Esophagus squamous epithelium (tissue), 5 donors: ENCODE measurements at regions not wholly inside any gene's neighbourhood (a gene's known extent, or its start where the extent isn't known, plus 50 kb on each side); places are given as distances from the start of the nearest gene placed in this dataset.

Experiments used
- DNase-seq: peaks from one replicate; lab custom pipeline; 2025; lab: John Stamatoyannopoulos, UW
- H3K27ac ChIP-seq, 4 donors: fragments of 200-600 bp; sonication (generic); one replicate each; pipeline ENCODE4 v1.5.1; 2016 to 2019; ENCODE audit warnings: mild to moderate bottlenecking in 1 of 4
- H3K27me3 ChIP-seq, 4 donors: fragments of 200-600 bp; sonication (generic); 1 replicate in 3 of 4; 2 replicates in 1 of 4; pipeline versions ENCODE4 v1.5.1 to v1.6.0; 2017 to 2021; ENCODE audit warnings: antibody characterized with exemption in 1 of 4
- H3K36me3 ChIP-seq, 3 donors: fragments of 200-600 bp; sonication (generic); one replicate each; pipeline ENCODE4 v1.5.1; 2016 to 2019
- H3K4me1 ChIP-seq, 3 donors: fragments of 200-600 bp; sonication (generic); one replicate each; pipeline ENCODE4 v1.5.1; 2017 to 2019
- H3K4me3 ChIP-seq, 4 donors: fragments of 200-600 bp; sonication (generic); 1 replicate in 3 of 4; 2 replicates in 1 of 4; pipeline ENCODE4 v1.5.1; 2016 to 2019; ENCODE audit warnings: mild to moderate bottlenecking in 2 of 4, moderate library complexity in 1 of 4
- H3K9me3 ChIP-seq, 3 donors: fragments of 200-600 bp; sonication (generic); one replicate each; pipeline ENCODE4 v1.5.1; 2016 to 2019
- POLR2A ChIP-seq, 4 donors: fragments of 450-650 bp; IDR thresholded peaks; one replicate each; pipeline ENCODE4 v1.6.1; 2017; ENCODE audit warnings: antibody characterized with exemption in 4 of 4, mild to moderate bottlenecking in 4 of 4, moderate library complexity in 3 of 4
- WGBS, 2 donors: methylation state at CpG; one replicate each; pipeline ENCODE4 v1.1.5; 2018; 5-methylcytosine and 5-hydroxymethylcytosine counted together
- intact Hi-C: fragments of 100-400 bp; cut with DNase I; formaldehyde crosslinking; loops from one replicate; pipeline ENCODE4 v1.15.0; 2022
- TF ChIP-seq, protein P1 (sequence below), 6 experiments: fragments of 450-650 bp in 4 of 6; fragments of 200-600 bp in 2 of 6; sonication (generic) in 2 of 6; IDR thresholded peaks; one replicate each; pipeline ENCODE4 v1.5.1; 2016 to 2019; ENCODE audit warnings: antibody characterized with exemption in 6 of 6, mild to moderate bottlenecking in 4 of 6, moderate library complexity in 4 of 6
- donor health status: DM: yes; HTN: yes; CAD: no.

DNA sequence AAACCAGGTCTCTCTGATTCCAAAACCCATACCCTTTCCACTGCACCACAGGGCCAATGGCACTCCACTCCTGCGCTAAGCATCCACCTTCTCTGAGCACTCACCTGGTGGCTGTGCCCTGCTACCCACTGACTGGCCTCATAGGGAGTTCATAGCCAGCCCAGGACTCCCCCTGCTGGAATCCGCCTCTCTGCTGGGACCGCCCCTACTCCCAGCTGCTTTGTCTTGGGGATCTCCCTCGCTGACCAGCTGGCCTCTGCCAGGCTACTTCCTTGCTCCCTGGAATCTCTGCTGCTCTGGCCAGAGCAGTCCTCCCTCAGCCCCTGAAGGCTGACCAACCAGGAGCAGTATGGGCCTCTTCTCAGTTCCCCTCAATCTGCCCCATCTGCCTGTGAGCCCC, 129.7 kb downstream of the FAXC start:
- no peaks in the 10 kb centered on the region for H3K36me3 ChIP-seq
- H3K4me3 ChIP-seq = no peak overlapping the region
- TF ChIP-seq POLR2A (IDR thresholded peaks at IDR 0.05) = no peak
- TF ChIP-seq, protein P1, sequence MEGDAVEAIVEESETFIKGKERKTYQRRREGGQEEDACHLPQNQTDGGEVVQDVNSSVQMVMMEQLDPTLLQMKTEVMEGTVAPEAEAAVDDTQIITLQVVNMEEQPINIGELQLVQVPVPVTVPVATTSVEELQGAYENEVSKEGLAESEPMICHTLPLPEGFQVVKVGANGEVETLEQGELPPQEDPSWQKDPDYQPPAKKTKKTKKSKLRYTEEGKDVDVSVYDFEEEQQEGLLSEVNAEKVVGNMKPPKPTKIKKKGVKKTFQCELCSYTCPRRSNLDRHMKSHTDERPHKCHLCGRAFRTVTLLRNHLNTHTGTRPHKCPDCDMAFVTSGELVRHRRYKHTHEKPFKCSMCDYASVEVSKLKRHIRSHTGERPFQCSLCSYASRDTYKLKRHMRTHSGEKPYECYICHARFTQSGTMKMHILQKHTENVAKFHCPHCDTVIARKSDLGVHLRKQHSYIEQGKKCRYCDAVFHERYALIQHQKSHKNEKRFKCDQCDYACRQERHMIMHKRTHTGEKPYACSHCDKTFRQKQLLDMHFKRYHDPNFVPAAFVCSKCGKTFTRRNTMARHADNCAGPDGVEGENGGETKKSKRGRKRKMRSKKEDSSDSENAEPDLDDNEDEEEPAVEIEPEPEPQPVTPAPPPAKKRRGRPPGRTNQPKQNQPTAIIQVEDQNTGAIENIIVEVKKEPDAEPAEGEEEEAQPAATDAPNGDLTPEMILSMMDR (IDR thresholded peaks at IDR 0.05) = no peak
- intact Hi-C loops = no loop called here
- H3K27ac ChIP-seq = no peak overlapping the region
- DNase-seq = no peak
- no peaks in the 10 kb centered on the region for H3K9me3 ChIP-seq
- 31 to 41% methylated on average over 2 to 3 of the region's 4 CpGs for WGBS, 2 donors
- H3K4me1 ChIP-seq = no peaks in the 10 kb centered on the region
- H3K27me3 ChIP-seq = peaks cover 0 to 11% (median 0%) of the 10 kb centered on the region in 4 donors

DNA sequence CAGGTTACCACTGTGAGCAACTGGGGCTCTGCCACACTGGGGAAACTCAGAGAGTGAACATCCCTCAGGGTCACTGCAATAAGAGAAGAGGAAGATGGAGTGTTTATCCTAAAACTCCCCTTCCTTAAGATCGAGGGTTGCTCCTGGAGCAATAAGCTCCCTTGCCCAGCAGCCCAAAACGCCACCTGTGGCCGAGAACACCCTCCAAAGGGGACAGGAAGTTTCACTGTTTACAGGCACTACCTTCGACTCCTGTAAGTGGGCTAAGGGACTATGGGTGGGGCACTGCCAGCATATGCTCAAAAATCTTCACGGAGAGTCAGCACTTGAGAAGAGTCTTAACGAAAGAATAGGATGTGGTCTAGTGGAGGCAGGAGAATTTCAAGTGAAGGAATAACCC, 132.5 kb downstream of the FAXC start:
- intact Hi-C loops = no loop called here
- peaks cover 0 to 11% (median 0%) of the 10 kb centered on the region in 4 donors for H3K27me3 ChIP-seq
- no peaks in the 10 kb centered on the region for H3K9me3 ChIP-seq
- no peak for DNase-seq
- no peaks in the 10 kb centered on the region for H3K36me3 ChIP-seq
- TF ChIP-seq POLR2A (IDR thresholded peaks at IDR 0.05) = no peak
- TF ChIP-seq, protein P1 (IDR thresholded peaks at IDR 0.05) = no peak
- no peaks in the 10 kb centered on the region for H3K4me1 ChIP-seq
- 45 to 51% methylated on average over 6 of the region's 6 CpGs for WGBS, 2 donors
- H3K27ac ChIP-seq = no peak overlapping the region
- H3K4me3 ChIP-seq = no peak overlapping the region

DNA sequence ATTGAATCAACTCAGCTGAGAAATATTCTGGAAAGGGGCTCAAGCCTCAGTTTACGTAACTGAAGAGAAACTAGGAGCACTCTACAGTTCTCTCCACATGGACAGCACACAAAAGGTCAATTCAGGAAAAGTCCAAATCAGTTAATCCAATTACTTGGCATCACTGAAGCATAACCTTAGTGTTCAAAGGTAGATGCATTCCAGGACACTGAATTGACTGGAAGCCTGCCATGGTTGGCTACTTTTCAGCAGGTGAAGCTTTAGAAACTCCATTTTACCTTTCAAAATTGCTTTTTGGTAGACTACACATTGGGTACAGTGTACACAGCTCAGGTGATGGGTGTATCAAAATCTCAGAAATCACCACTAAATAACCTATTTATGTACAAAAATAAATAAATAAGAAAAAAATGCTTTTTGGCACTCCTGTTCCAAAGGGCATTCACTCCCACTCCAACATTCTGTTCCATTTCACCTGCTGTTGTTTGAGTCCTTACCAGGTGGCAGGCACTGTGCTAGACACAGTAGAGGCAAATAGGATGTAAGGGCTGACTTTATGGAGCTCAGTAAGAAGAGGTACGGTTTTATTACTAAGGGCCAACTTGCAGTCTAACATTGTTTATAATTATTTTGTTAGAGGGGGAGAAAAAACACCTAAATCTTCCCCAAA, 153.4 kb downstream of the FAXC start:
- no peak overlapping the region for H3K4me3 ChIP-seq
- WGBS, 2 donors = 57 to 69% methylated on average over 2 of the region's 2 CpGs
- no peaks in the 10 kb centered on the region for H3K4me1 ChIP-seq
- no peaks in the 10 kb centered on the region for H3K36me3 ChIP-seq
- peaks cover 0 to 4% (median 0%) of the 10 kb centered on the region in 3 donors for H3K9me3 ChIP-seq
- intact Hi-C loops = no loop called here
- no peak for TF ChIP-seq POLR2A (IDR thresholded peaks at IDR 0.05)
- TF ChIP-seq, protein P1 (IDR thresholded peaks at IDR 0.05) = no peak
- DNase-seq = no peak
- no peak overlapping the region for H3K27ac ChIP-seq
- peaks cover 0 to 21% (median 0%) of the 10 kb centered on the region in 4 donors for H3K27me3 ChIP-seq

DNA sequence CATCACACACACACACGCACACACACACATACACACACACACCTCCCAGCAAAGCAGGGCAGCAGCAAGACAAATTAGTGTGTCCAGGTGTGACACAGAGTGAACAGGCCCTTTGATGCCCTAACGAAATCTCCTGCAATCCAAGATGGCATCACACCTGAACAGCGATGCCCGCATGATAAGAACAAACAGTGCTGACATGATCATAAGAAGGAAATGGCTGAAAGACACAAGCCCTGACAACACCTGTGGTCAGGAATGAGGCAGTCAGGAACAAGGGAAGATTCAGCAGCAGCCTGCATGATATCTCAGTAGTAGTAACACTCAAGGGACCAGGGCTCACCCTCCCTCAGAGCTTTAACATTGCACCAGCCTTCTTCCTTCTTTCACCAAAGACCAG, 156.9 kb downstream of the FAXC start:
- no peak for TF ChIP-seq POLR2A (IDR thresholded peaks at IDR 0.05)
- TF ChIP-seq, protein P1 (IDR thresholded peaks at IDR 0.05) = no peak
- intact Hi-C loops = no loop called here
- H3K27me3 ChIP-seq = peaks cover 0 to 54% (median 0%) of the 10 kb centered on the region in 4 donors
- H3K4me3 ChIP-seq = no peak overlapping the region
- no peaks in the 10 kb centered on the region for H3K36me3 ChIP-seq
- 74 to 100% methylated on average over 2 to 3 of the region's 4 CpGs for WGBS, 2 donors
- no peak for DNase-seq
- no peak overlapping the region for H3K27ac ChIP-seq
- no peaks in the 10 kb centered on the region for H3K4me1 ChIP-seq
- no peaks in the 10 kb centered on the region for H3K9me3 ChIP-seq

DNA sequence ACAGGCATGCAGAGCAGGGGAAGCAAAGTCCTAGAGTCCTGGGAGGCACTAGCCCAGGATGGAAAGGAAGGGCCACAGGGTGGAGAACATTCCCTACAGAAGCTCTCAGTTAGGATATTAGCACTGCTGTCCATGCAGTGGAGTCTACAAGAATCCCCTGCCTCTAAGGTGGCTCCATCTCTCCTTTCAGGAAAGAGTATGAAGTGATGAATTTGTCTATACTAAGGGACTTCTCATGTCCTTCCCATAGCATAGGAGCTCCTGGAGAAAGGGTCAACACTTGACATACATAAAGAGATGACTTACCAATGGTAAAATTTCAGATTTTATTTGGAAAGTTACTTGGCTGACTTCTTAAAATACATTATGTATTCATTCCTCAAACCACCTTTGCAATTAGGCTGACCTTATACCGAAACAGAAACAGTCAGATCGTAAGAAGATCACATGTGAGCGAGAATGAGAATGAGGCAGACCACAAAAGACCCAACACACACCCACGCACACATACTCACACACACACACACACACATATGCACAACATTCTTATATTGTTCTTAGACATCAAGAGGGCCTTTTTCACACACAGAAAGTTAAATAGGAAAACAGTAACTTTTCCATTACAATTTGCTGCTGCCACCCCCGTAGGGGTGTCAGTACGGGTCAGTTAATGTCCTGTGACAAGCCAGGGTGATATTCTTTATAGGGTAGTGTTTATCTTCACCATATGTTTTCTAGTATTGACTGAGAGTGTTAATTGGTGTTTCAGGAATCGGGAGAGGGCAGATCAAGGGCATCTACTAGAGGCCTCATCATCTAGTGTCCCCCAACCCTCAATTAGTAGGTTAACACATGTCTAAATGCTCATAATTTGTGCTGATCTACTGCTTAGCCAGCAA, 159.4 kb downstream of the FAXC start:
- WGBS, 2 donors = 69 to 85% methylated on average over 7 of the region's 7 CpGs
- intact Hi-C loops = no loop called here
- TF ChIP-seq POLR2A (IDR thresholded peaks at IDR 0.05) = no peak
- DNase-seq = no peak
- Histone ChIP-seq H3K36me3 (no peaks in the 10 kb centered on the region), H3K27me3 (peaks cover 0 to 69% (median 0%) of the 10 kb centered on the region in 4 donors), H3K4me3 (no peak overlapping the region), H3K4me1 (no peaks in the 10 kb centered on the region), H3K9me3 (no peaks in the 10 kb centered on the region), H3K27ac (no peak overlapping the region)
